Left ventricle myocardium inferior (tissue), 1 donor: ENCODE measurements at regions not wholly inside any gene's neighbourhood (a gene's known extent, or its start where the extent isn't known, plus 50 kb on each side); places are given as distances from the start of the nearest gene placed in this dataset.

Experiments used
- DNase-seq: peaks from one replicate; pipeline ENCODE4 v3.0.0-alpha.2; 2020
- H3K27ac ChIP-seq: fragments of 200-600 bp; replicated peaks from 2 replicates; pipeline ENCODE4 v1.8.0; 2021
- H3K27me3 ChIP-seq: fragments of 200-600 bp; 2 replicates; pipeline ENCODE4 v1.8.0; 2021; ENCODE audit warnings: low read depth
- H3K36me3 ChIP-seq: fragments of 200-600 bp; 2 replicates; pipeline ENCODE4 v1.8.0; 2021
- H3K4me1 ChIP-seq: fragments of 200-600 bp; 2 replicates; pipeline ENCODE4 v1.8.0; 2021
- H3K4me3 ChIP-seq: fragments of 200-600 bp; 2 replicates; pipeline ENCODE4 v1.8.0; 2021; ENCODE audit warnings: mild to moderate bottlenecking, moderate library complexity
- H3K9me3 ChIP-seq: fragments of 200-600 bp; replicated peaks from 2 replicates; pipeline ENCODE4 v1.8.0; 2021
- intact Hi-C: fragments of 100-400 bp; cut with micrococcal nuclease; formaldehyde crosslinking; loops from one replicate; pipeline ENCODE4 v1.11.0; 2022
- TF ChIP-seq, protein P1 (sequence below): fragments of 200-600 bp; IDR thresholded peaks from 2 replicates; pipeline ENCODE4 v1.8.0; 2021; ENCODE audit warnings: antibody characterized with exemption, mild to moderate bottlenecking, borderline replicate concordance
- donor health status: DM: no; HTN: yes; CAD: no; lungs with severe emphysema.

- Histone ChIP-seq H3K36me3 (no peaks in the 10 kb centered on the region), H3K9me3 (peaks cover 5% of the 10 kb centered on the region), H3K4me3 (no peak overlapping the region), H3K27me3 (peaks cover 71% of the 10 kb centered on the region), H3K27ac (no peak overlapping the region), H3K4me1 (no peaks in the 10 kb centered on the region)
- TF ChIP-seq, protein P1, sequence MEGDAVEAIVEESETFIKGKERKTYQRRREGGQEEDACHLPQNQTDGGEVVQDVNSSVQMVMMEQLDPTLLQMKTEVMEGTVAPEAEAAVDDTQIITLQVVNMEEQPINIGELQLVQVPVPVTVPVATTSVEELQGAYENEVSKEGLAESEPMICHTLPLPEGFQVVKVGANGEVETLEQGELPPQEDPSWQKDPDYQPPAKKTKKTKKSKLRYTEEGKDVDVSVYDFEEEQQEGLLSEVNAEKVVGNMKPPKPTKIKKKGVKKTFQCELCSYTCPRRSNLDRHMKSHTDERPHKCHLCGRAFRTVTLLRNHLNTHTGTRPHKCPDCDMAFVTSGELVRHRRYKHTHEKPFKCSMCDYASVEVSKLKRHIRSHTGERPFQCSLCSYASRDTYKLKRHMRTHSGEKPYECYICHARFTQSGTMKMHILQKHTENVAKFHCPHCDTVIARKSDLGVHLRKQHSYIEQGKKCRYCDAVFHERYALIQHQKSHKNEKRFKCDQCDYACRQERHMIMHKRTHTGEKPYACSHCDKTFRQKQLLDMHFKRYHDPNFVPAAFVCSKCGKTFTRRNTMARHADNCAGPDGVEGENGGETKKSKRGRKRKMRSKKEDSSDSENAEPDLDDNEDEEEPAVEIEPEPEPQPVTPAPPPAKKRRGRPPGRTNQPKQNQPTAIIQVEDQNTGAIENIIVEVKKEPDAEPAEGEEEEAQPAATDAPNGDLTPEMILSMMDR: no peak
- intact Hi-C loops: no loop called here
- no peak for DNase-seq
These were observed 131.7 kb downstream of the FOXL1 start for GRCh38 chr16:86709902-86710601.

GRCh38 chr16:86710602-86710950, 132.2 kb downstream of the FOXL1 start:
- intact Hi-C loops: no loop called here
- Histone ChIP-seq H3K4me1 (no peaks in the 10 kb centered on the region), H3K27ac (no peak overlapping the region), H3K4me3 (no peak overlapping the region), H3K9me3 (peaks cover 5% of the 10 kb centered on the region), H3K27me3 (peaks cover 72% of the 10 kb centered on the region), H3K36me3 (no peaks in the 10 kb centered on the region)
- TF ChIP-seq, protein P1: no peak
- no peak for DNase-seq

DNA sequence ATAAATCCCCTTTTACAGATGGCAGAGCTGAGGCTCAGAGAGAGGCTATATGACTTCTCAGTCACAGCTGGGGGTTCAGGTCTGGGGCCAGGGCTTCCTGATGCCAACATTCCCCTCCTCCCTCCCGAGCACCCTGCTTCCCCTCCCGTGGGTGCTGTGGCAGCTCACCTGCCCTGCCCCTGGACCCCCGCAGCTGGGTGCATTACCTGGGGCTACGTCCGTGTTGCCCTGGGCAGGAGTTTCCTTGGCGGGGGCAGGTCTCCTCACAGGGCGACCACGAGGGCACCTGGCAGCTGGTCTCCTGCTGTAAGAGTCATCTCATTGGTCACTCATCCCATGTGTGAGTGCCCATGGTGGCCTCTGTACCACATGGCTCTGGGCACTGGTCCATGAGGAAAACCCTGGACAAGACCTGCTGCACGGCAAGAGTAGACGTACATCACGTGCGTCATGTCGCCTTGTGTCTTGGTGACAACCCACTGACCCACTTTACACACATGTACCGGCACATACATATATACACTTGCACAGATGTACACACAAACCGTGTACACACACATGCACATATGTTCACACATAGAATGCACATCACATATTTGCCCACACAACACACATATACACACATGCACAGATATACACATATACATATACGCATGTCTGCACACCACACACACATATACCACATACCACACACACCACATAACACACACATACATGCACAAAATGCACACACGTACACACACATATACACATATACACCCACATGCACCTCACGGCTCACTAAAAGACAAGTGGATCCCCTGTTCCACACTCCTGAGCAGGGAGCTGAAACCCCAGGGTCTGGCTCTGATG, 134.0 kb downstream of the FOXL1 start:
- no peaks in the 10 kb centered on the region for H3K4me1 ChIP-seq
- H3K9me3 ChIP-seq: peaks cover 5% of the 10 kb centered on the region
- H3K27ac ChIP-seq: no peak overlapping the region
- TF ChIP-seq, protein P1: no peak
- no peak for DNase-seq
- intact Hi-C loops: no loop called here
- H3K27me3 ChIP-seq: peaks cover 69% of the 10 kb centered on the region
- H3K36me3 ChIP-seq: no peaks in the 10 kb centered on the region
- H3K4me3 ChIP-seq: no peak overlapping the region

DNA sequence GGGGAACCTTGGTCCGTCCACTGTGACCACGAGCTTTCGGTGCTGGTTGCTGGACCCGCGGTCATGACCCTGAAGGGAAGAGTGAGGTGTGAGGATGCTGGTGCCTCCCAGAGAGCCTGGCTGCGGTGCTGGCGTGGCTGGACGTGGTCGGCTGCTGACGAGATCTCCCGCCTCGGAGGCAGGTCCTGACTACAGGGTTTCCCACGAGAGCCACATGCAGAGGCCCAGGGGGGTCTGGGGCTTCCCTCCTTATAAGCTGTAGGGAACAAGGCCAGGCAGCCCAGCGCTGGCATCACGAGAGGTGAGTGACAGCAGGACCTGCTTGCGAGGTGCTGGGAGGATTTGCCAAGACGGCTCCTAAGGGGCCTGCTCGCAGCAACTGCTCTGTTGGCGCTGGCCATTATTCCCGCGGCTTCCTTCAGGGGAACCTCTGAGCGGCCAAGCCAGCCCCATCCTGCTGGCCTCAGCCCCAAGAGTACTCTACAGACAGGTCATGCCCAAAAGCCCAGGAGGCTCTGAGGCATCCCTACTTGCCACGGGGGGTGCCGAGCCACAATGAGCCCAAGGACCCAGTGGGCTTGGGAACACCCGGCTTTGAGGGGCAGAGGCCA, 134.8 kb downstream of the FOXL1 start:
- DNase-seq: no peak
- Histone ChIP-seq H3K4me3 (no peak overlapping the region), H3K36me3 (no peaks in the 10 kb centered on the region), H3K27ac (no peak overlapping the region), H3K27me3 (peaks cover 73% of the 10 kb centered on the region), H3K9me3 (peaks cover 5% of the 10 kb centered on the region), H3K4me1 (no peaks in the 10 kb centered on the region)
- TF ChIP-seq, protein P1: no peak
- intact Hi-C loops: no loop called here

GRCh38 chr16:86714166-86714565, 135.8 kb downstream of the FOXL1 start:
- TF ChIP-seq, protein P1: no peak
- H3K4me3 ChIP-seq: no peak overlapping the region
- H3K4me1 ChIP-seq: no peaks in the 10 kb centered on the region
- H3K27ac ChIP-seq: no peak overlapping the region
- intact Hi-C loops: no loop called here
- no peaks in the 10 kb centered on the region for H3K36me3 ChIP-seq
- peaks cover 3% of the 10 kb centered on the region for H3K9me3 ChIP-seq
- no peak for DNase-seq
- H3K27me3 ChIP-seq: peaks cover 72% of the 10 kb centered on the region
